VCaP (cell line): ENCODE measurements at regions not wholly inside any gene's neighbourhood (a gene's known extent, or its start where the extent isn't known, plus 50 kb on each side); places are given as distances from the start of the nearest gene placed in this dataset.

Experiments
- H3K27ac ChIP-seq: fragments of 450-650 bp; 2 replicates; pipeline ENCODE4 v1.5.1; 2017
- TF ChIP-seq, protein P1 (sequence below): fragments of 450-650 bp; conservative IDR thresholded peaks from 2 replicates; pipeline ENCODE4 v1.5.1; 2017; ENCODE audit warnings: mild to moderate bottlenecking, moderate library complexity

DNA sequence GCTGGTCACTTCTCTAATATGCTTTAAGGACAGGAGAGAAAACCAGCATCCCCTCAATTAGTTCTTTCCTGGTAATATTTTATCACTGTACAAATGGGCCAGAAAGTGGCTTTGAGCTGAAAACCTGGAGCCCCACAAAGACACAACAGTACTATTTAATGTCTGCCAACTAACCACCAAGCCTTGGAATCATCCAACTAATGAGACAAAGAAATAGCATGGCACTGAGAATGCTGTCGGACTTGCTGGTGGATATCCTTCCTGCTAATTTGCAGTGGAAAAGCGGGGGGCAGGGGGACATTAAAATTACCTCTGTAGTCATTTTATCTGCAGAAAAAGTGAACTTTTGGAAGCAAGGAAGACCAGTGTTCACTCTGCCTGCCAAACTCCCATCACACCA lies 288.5 kb downstream of the KBTBD8 start:
- H3K27ac ChIP-seq: no peak overlapping the region
- TF ChIP-seq, protein P1, sequence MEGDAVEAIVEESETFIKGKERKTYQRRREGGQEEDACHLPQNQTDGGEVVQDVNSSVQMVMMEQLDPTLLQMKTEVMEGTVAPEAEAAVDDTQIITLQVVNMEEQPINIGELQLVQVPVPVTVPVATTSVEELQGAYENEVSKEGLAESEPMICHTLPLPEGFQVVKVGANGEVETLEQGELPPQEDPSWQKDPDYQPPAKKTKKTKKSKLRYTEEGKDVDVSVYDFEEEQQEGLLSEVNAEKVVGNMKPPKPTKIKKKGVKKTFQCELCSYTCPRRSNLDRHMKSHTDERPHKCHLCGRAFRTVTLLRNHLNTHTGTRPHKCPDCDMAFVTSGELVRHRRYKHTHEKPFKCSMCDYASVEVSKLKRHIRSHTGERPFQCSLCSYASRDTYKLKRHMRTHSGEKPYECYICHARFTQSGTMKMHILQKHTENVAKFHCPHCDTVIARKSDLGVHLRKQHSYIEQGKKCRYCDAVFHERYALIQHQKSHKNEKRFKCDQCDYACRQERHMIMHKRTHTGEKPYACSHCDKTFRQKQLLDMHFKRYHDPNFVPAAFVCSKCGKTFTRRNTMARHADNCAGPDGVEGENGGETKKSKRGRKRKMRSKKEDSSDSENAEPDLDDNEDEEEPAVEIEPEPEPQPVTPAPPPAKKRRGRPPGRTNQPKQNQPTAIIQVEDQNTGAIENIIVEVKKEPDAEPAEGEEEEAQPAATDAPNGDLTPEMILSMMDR: no peak

GRCh38 chr3:67288466-67289106 lies 290.5 kb downstream of the KBTBD8 start:
- TF ChIP-seq, protein P1: no peak
- no peak overlapping the region for H3K27ac ChIP-seq

DNA sequence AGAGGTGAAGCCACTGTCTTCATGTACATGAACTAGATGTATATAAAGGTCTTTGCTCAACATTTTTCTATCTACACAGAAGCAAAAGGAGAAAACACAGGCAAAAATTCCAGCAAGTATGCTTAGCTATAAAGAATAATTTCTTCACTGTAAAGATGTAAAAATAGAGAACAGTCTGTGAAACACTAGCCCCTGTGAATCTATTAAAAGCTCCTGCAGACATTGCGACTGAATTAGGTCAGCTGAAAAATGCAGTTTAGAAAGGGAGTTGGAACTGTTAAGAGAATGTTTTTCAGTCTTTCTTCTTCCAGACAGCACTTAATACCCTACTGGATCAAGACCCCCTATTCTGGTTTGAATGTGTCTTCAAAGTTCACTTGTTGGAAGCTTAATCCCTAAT lies 291.5 kb downstream of the KBTBD8 start:
- no peak overlapping the region for H3K27ac ChIP-seq
- TF ChIP-seq, protein P1: no peak

DNA sequence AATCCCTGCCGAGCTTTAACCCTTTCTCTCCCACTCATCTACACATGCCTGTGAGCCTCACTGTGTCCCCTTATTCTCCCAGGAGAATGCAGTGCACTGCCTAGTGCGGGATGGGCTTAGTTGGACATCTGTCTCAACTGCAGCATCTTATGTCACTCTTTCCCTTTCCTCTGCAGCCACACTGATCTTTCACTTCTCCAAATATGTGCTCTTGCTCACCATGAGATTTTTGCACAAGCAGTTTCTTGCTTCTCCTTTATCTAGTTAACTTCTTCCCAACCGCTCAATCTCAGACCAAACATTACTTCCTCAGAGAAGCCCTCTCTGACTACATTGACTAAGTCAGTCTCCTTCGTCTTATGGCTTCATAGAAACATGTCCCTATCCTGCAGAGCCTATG lies 292.3 kb downstream of the KBTBD8 start:
- H3K27ac ChIP-seq: no peak overlapping the region
- TF ChIP-seq, protein P1: no peak

DNA sequence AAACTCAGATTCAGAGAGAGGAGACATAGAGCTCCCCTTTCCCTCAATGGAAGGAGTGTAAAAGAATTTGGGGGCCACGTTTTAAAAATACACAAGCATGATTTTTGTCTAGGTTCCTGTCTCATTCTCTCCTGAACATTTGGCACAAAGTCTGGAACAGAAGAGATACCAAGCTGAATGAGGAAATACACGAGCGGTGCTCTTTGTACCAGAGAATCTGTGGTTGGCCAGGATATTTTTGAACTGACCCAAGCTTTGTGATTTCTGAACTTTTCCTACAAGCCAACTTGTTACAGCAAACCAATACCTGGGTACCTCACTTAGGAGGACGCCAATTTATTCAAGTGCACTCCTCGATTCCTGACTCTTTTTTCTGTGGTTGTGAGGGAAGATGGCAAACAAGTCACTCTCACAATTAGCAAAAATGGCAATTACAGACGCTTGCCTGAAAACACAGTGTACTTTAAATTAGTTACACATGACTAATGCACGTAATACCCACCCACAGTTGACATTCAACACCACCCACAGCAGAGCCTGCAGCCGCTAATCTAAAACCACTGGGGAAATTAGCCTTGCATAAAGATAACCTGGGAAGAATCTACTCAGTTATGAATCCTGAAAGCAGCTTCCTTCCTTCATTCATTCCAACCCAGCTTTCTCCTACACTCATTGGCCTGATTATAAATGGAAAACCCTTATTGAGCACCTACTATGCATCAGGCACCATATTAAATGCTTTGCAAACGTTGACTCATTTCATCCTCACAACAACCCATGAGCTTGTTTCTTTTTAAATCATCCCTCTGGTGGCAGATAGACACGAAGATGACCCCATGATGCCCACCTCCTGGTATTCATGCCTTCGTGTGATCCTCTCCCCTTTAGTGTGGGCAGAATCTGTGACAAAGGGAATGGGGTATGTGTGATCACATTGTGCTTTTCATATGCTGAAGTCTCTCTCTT lies 293.5 kb downstream of the KBTBD8 start:
- TF ChIP-seq, protein P1: no peak
- H3K27ac ChIP-seq: peak overlapping the region; percentile 78

GRCh38 chr3:67292356-67293121 lies 294.4 kb downstream of the KBTBD8 start:
- TF ChIP-seq, protein P1: no peak
- H3K27ac ChIP-seq: peak overlapping the region; percentile 78

GRCh38 chr3:67294341-67294740 lies 296.2 kb downstream of the KBTBD8 start:
- TF ChIP-seq, protein P1: no peak
- no peak overlapping the region for H3K27ac ChIP-seq
